OCI-LY1 (cell line): ENCODE measurements at regions not wholly inside any gene's neighbourhood (a gene's known extent, or its start where the extent isn't known, plus 50 kb on each side); places are given as distances from the start of the nearest gene placed in this dataset.

Source experiments
- H2AFZ ChIP-seq: fragments of 200-600 bp; sonication (generic), shearing (Covaris generic); 2 replicates; pipeline ENCODE4 v1.6.0; 2014; ENCODE audit warnings: antibody characterized with exemption, mild to moderate bottlenecking, low read length
- H3F3A ChIP-seq: fragments of 200-600 bp; sonication (generic), shearing (Covaris generic); 2 replicates; pipeline ENCODE4 v1.6.0; 2014; ENCODE audit warnings: mild to moderate bottlenecking, antibody characterized with exemption, low read length, moderate library complexity; ENCODE audit not compliant: insufficient read depth
- H3K27ac ChIP-seq: fragments of 200-600 bp; sonication (generic); 2 replicates; pipeline ENCODE4 v1.5.1; 2014; ENCODE audit warnings: low read length, mixed run types, mild to moderate bottlenecking, low read depth; ENCODE audit not compliant: poor library complexity, severe bottlenecking
- H3K27me3 ChIP-seq: fragments of 200-600 bp; sonication (generic); 2 replicates; pipeline ENCODE4 v1.6.0; 2014; ENCODE audit warnings: antibody characterized with exemption, mild to moderate bottlenecking, low read length, moderate library complexity; ENCODE audit not compliant: insufficient read depth
- H3K36me3 ChIP-seq: fragments of 200-600 bp; sonication (generic); 2 replicates; pipeline ENCODE4 v1.6.1; 2014; ENCODE audit warnings: mild to moderate bottlenecking, antibody characterized with exemption, low read length, moderate library complexity, mixed read lengths; ENCODE audit not compliant: insufficient read depth
- H3K4me1 ChIP-seq: fragments of 200-600 bp; sonication (generic); 2 replicates; pipeline ENCODE4 v1.5.1; 2014; ENCODE audit warnings: mild to moderate bottlenecking, low read length, moderate library complexity; ENCODE audit not compliant: insufficient read depth, severe bottlenecking
- H3K4me2 ChIP-seq: fragments of 200-600 bp; sonication (generic), shearing (Covaris generic); 2 replicates; pipeline ENCODE4 v1.6.1; 2014; ENCODE audit warnings: low read length
- H3K4me3 ChIP-seq: fragments of 200-600 bp; sonication (generic); 2 replicates; pipeline ENCODE4 v1.5.1; 2014; ENCODE audit warnings: low read length, low read depth, mild to moderate bottlenecking, mixed read lengths; ENCODE audit not compliant: poor library complexity, severe bottlenecking
- H3K79me2 ChIP-seq: fragments of 200-600 bp; shearing (Covaris generic); 2 replicates; pipeline ENCODE4 v1.6.1; 2016; ENCODE audit warnings: mixed run types, low read length, mixed read lengths; ENCODE audit not compliant: insufficient read depth
- H3K9ac ChIP-seq: fragments of 200-600 bp; sonication (generic), shearing (Covaris generic); 2 replicates; pipeline ENCODE4 v1.6.1; 2014; ENCODE audit warnings: mild to moderate bottlenecking, low read length, mixed read lengths
- H3K9me2 ChIP-seq: fragments of 200-600 bp; sonication (generic), shearing (Covaris generic); 2 replicates; pipeline ENCODE4 v1.6.1; 2014; ENCODE audit warnings: low read depth, mild to moderate bottlenecking, low read length, mixed read lengths
- H3K9me3 ChIP-seq: fragments of 200-600 bp; shearing (Covaris generic); 2 replicates; pipeline ENCODE4 v1.6.1; 2014; ENCODE audit warnings: low read length, mixed read lengths
- H4K20me1 ChIP-seq: fragments of 200-600 bp; sonication (generic), shearing (Covaris generic); 2 replicates; pipeline ENCODE4 v1.6.0; 2016; ENCODE audit warnings: mild to moderate bottlenecking, low read length; ENCODE audit not compliant: insufficient read depth
- CTCF ChIP-seq: fragments of 200-600 bp; sonication (generic), shearing (Covaris generic); IDR thresholded peaks from 2 replicates; pipeline ENCODE4 v1.5.1; 2017; ENCODE audit warnings: mild to moderate bottlenecking, antibody characterized with exemption, low read length, moderate library complexity, mixed read lengths
- EZH2 ChIP-seq: fragments of 200-600 bp; sonication (generic), shearing (Covaris generic); IDR thresholded peaks from 2 replicates; pipeline ENCODE4 v1.8.0; 2017; ENCODE audit warnings: borderline replicate concordance, mixed run types, mild to moderate bottlenecking, antibody characterized with exemption, low read length, moderate library complexity, mixed read lengths

- H3K4me2 ChIP-seq, result no peak overlapping the region
- no peaks in the 10 kb centered on the region for H3K79me2 ChIP-seq
- no peak overlapping the region for H3K9ac ChIP-seq
- H3K27ac ChIP-seq, result no peak overlapping the region
- TF ChIP-seq EZH2, result no peak
- no peaks in the 10 kb centered on the region for H4K20me1 ChIP-seq
- H2AFZ ChIP-seq, result no peak overlapping the region
- H3K9me3 ChIP-seq, result no peaks in the 10 kb centered on the region
- no peaks in the 10 kb centered on the region for H3K9me2 ChIP-seq
- H3K27me3 ChIP-seq, result no peaks in the 10 kb centered on the region; the same call in 1 of the 2 replicates
- H3K4me1 ChIP-seq, result no peaks in the 10 kb centered on the region
- H3F3A ChIP-seq, result no peaks in the 10 kb centered on the region
- no peaks in the 10 kb centered on the region for H3K36me3 ChIP-seq
- H3K4me3 ChIP-seq, result no peak overlapping the region
Observed at GRCh38 chr22:49143812-49144211, 683.9 kb downstream of the BRD1 start.

GRCh38 chr22:49142891-49143290, 684.8 kb downstream of the BRD1 start:
- Histone ChIP-seq H3K9me3 (no peaks in the 10 kb centered on the region), H3K4me2 (no peak overlapping the region)

GRCh38 chr22:49142296-49142695, 685.4 kb downstream of the BRD1 start:
- H3K9me2 ChIP-seq, result no peaks in the 10 kb centered on the region
- H2AFZ ChIP-seq, result no peak overlapping the region
- TF ChIP-seq CTCF, result no peak
- no peak for TF ChIP-seq EZH2
- no peak overlapping the region for H3K27ac ChIP-seq
- H3K79me2 ChIP-seq, result no peaks in the 10 kb centered on the region
- H3K36me3 ChIP-seq, result no peaks in the 10 kb centered on the region
- no peaks in the 10 kb centered on the region for H3K9me3 ChIP-seq
- H3K4me3 ChIP-seq, result no peak overlapping the region
- no peak overlapping the region for H3K4me2 ChIP-seq
- no peaks in the 10 kb centered on the region for H4K20me1 ChIP-seq
- no peaks in the 10 kb centered on the region for H3F3A ChIP-seq
- no peak overlapping the region for H3K9ac ChIP-seq
- H3K4me1 ChIP-seq, result no peaks in the 10 kb centered on the region
- H3K27me3 ChIP-seq, result no peaks in the 10 kb centered on the region; the same call in 1 of the 2 replicates

More at GRCh38 chr22:49142891-49143290, 684.8 kb downstream of the BRD1 start:
- H3K4me3 ChIP-seq, result no peak overlapping the region
- H2AFZ ChIP-seq, result no peak overlapping the region
- no peak overlapping the region for H3K27ac ChIP-seq
- no peaks in the 10 kb centered on the region for H3K79me2 ChIP-seq
- H3K9ac ChIP-seq, result no peak overlapping the region
- H3K36me3 ChIP-seq, result no peaks in the 10 kb centered on the region
- H3K9me2 ChIP-seq, result no peaks in the 10 kb centered on the region
- H4K20me1 ChIP-seq, result no peaks in the 10 kb centered on the region
- no peaks in the 10 kb centered on the region for H3K4me1 ChIP-seq
- no peak for TF ChIP-seq EZH2
- no peak for TF ChIP-seq CTCF
- H3K27me3 ChIP-seq, result no peaks in the 10 kb centered on the region; the same call in 1 of the 2 replicates
- no peaks in the 10 kb centered on the region for H3F3A ChIP-seq

- Histone ChIP-seq H3K79me2 (no peaks in the 10 kb centered on the region), H4K20me1 (no peaks in the 10 kb centered on the region), H3K36me3 (no peaks in the 10 kb centered on the region), H3K9me2 (no peaks in the 10 kb centered on the region), H3K4me3 (no peak overlapping the region), H3K9ac (no peak overlapping the region), H3K4me2 (no peak overlapping the region), H3K9me3 (no peaks in the 10 kb centered on the region), H2AFZ (no peak overlapping the region), H3K27ac (no peak overlapping the region), H3F3A (no peaks in the 10 kb centered on the region), H3K27me3 (no peaks in the 10 kb centered on the region; the same call in 1 of the 2 replicates), H3K4me1 (no peaks in the 10 kb centered on the region)
- TF ChIP-seq EZH2 (no peak), CTCF (no peak)
Observed at GRCh38 chr22:49141761-49142160, 685.9 kb downstream of the BRD1 start.
